ENCODE measurements at regions not wholly inside any gene's neighbourhood (a gene's known extent, or its start where the extent isn't known, plus 50 kb on each side); places are given as distances from the start of the nearest gene placed in this dataset.

DNA sequence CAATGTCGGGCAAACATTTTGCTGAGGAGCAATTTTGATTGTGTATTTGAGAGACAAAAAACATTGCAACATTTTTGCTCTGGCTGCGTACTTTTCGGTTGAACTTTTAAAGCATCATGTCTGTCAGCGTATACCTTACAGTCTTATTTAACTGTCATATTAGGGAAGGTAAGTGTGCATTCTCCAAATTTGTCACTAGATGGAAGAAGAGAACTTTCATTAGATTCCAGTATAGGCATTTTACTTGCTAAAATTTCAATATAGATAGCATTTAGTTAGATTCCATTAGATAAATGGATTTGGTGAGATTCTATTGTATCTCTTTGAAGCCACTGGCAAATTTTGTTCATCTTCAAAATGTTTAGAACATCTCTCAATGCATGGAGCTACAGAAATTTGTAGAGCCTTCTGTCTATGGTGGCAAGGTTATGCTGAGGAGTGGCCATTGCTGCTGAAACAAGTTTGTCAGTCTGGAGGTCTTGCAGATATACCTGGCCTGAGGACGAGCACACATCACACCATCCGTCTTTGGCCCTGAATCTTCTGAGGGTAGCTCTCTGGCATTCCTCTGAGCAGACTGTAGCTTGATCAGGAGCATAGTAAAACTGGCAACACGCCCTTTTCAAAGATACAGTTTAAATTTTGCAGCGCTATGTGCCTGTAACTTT, 437.5 kb upstream of the MBL2 start:
- TF ChIP-seq CTCF (IDR thresholded peaks at IDR 0.05) = peak; percentile 38
- no peak for TF ChIP-seq ZFX (IDR thresholded peaks at IDR 0.05; ENCODE audit: borderline replicate concordance)

Measured in 22Rv1 (cell line).